Neural progenitor cell (in vitro differentiated cells): ENCODE measurements at regions not wholly inside any gene's neighbourhood (a gene's known extent, or its start where the extent isn't known, plus 50 kb on each side); places are given as distances from the start of the nearest gene placed in this dataset.

ENCODE experiments used
- DNase-seq: peaks from one replicate; pipeline ENCODE4 v3.0.0-alpha.2; 2016; ENCODE audit warnings: low spot score
- H2AFZ ChIP-seq: fragments of 200-600 bp; sonication (generic); replicated peaks from 2 replicates; pipeline ENCODE4 v1.6.1; 2016; ENCODE audit warnings: antibody characterized with exemption
- H3F3A ChIP-seq: fragments of 200-600 bp; sonication (generic); 2 replicates; pipeline ENCODE4 v1.6.1; 2016; ENCODE audit warnings: antibody characterized with exemption, low read depth
- H3K27ac ChIP-seq: fragments of 200-600 bp; sonication (generic); 2 replicates; pipeline ENCODE4 v1.5.1; 2016; ENCODE audit warnings: mild to moderate bottlenecking
- H3K27me3 ChIP-seq: fragments of 200-600 bp; sonication (generic); 2 replicates; pipeline ENCODE4 v1.6.1; 2016; ENCODE audit warnings: mild to moderate bottlenecking, moderate library complexity
- H3K36me3 ChIP-seq: fragments of 200-600 bp; sonication (generic); 2 replicates; pipeline ENCODE4 v1.5.1; 2016
- H3K4me1 ChIP-seq: fragments of 200-600 bp; sonication (generic); 2 replicates; pipeline ENCODE4 v1.6.1; 2016; ENCODE audit warnings: mixed run types
- H3K4me2 ChIP-seq: fragments of 200-600 bp; sonication (generic); 2 replicates; pipeline ENCODE4 v1.6.1; 2016
- H3K4me3 ChIP-seq: fragments of 200-600 bp; sonication (generic); 2 replicates; pipeline ENCODE4 v1.5.1; 2016
- H3K79me2 ChIP-seq: fragments of 200-600 bp; sonication (generic); 2 replicates; pipeline ENCODE4 v1.6.1; 2016; ENCODE audit warnings: low read depth
- H3K9ac ChIP-seq: fragments of 200-600 bp; sonication (generic); 2 replicates; pipeline ENCODE4 v1.6.1; 2016
- H3K9me3 ChIP-seq: fragments of 200-600 bp; sonication (generic); 2 replicates; pipeline ENCODE4 v1.5.1; 2016; ENCODE audit warnings: low read depth
- H4K20me1 ChIP-seq: fragments of 200-600 bp; sonication (generic); 2 replicates; pipeline ENCODE4 v1.6.1; 2016; ENCODE audit warnings: low read depth
- H3K27ac Mint-ChIP-seq: 3 replicates; pipeline ENCODE4 v1.8.0; 2021; ENCODE audit warnings: mixed read lengths
- H3K27me3 Mint-ChIP-seq: 2 replicates; pipeline ENCODE4 v1.8.0; 2022; ENCODE audit warnings: low read depth, mild to moderate bottlenecking, inconsistent platforms, moderate library complexity, mixed read lengths; ENCODE audit not compliant: insufficient read depth
- H3K36me3 Mint-ChIP-seq: 3 replicates; pipeline ENCODE4 v1.8.0; 2021; ENCODE audit warnings: mixed read lengths
- H3K4me1 Mint-ChIP-seq: 3 replicates; pipeline ENCODE4 v1.8.0; 2021; ENCODE audit warnings: mixed read lengths
- H3K4me3 Mint-ChIP-seq: 3 replicates; pipeline ENCODE4 v1.8.0; 2021; ENCODE audit warnings: mild to moderate bottlenecking, moderate library complexity, mixed read lengths
- H3K9me3 Mint-ChIP-seq: 3 replicates; pipeline ENCODE4 v1.8.0; 2020; ENCODE audit warnings: mixed read lengths
- EZH2 ChIP-seq: fragments of 200-600 bp; sonication (generic); IDR thresholded peaks from 2 replicates; pipeline ENCODE4 v1.6.1; 2017; ENCODE audit warnings: antibody characterized with exemption, mild to moderate bottlenecking, moderate library complexity
- EZH2phosphoT487 ChIP-seq: fragments of 200-600 bp; sonication (generic); IDR thresholded peaks from 2 replicates; pipeline ENCODE4 v1.6.1; 2017; ENCODE audit warnings: antibody characterized with exemption
- TF ChIP-seq, protein P1 (sequence below): fragments of 200-600 bp; sonication (generic); IDR thresholded peaks from 2 replicates; pipeline ENCODE4 v1.5.1; 2017; ENCODE audit warnings: antibody characterized with exemption, mild to moderate bottlenecking

DNA sequence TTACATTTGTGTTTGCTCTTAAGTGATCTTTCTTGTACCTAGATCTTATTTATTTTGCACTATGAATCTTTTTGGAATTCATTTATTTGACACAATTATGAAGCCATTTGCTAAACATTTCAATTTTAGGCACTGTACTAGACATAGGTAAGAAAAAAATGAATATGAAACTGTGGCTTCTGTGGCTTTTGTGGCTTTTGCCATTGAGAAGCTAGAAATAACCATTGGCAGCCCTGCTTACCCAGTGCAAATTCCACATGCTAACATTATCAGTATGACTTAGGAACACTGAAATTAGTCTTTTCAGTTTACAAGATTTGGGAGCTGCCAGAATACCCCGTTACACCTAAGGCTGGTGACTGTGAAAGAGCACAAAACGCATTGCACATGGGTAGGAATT lies 60.1 kb downstream of the FSCB start:
- H3K36me3 ChIP-seq = no peaks in the 10 kb centered on the region
- no peak overlapping the region for H3K4me3 ChIP-seq
- H2AFZ ChIP-seq = no peak overlapping the region
- H4K20me1 ChIP-seq = no peaks in the 10 kb centered on the region
- H3K27ac Mint-ChIP-seq = no peak overlapping the region
- no peak for DNase-seq
- H3K9ac ChIP-seq = no peak overlapping the region
- no peaks in the 10 kb centered on the region for H3K36me3 Mint-ChIP-seq
- no peak overlapping the region for H3K4me3 Mint-ChIP-seq
- H3K4me2 ChIP-seq = no peak overlapping the region
- H3K9me3 ChIP-seq = no peaks in the 10 kb centered on the region
- H3K27me3 Mint-ChIP-seq = no peaks in the 10 kb centered on the region
- no peak for TF ChIP-seq EZH2
- TF ChIP-seq, protein P1, sequence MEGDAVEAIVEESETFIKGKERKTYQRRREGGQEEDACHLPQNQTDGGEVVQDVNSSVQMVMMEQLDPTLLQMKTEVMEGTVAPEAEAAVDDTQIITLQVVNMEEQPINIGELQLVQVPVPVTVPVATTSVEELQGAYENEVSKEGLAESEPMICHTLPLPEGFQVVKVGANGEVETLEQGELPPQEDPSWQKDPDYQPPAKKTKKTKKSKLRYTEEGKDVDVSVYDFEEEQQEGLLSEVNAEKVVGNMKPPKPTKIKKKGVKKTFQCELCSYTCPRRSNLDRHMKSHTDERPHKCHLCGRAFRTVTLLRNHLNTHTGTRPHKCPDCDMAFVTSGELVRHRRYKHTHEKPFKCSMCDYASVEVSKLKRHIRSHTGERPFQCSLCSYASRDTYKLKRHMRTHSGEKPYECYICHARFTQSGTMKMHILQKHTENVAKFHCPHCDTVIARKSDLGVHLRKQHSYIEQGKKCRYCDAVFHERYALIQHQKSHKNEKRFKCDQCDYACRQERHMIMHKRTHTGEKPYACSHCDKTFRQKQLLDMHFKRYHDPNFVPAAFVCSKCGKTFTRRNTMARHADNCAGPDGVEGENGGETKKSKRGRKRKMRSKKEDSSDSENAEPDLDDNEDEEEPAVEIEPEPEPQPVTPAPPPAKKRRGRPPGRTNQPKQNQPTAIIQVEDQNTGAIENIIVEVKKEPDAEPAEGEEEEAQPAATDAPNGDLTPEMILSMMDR = no peak
- TF ChIP-seq EZH2phosphoT487 = no peak
- no peaks in the 10 kb centered on the region for H3K79me2 ChIP-seq
- H3K27me3 ChIP-seq = no peaks in the 10 kb centered on the region
- H3F3A ChIP-seq = no peaks in the 10 kb centered on the region
- H3K27ac ChIP-seq = no peak overlapping the region
- H3K9me3 Mint-ChIP-seq = no peaks in the 10 kb centered on the region
- no peaks in the 10 kb centered on the region for H3K4me1 Mint-ChIP-seq
- no peaks in the 10 kb centered on the region for H3K4me1 ChIP-seq

DNA sequence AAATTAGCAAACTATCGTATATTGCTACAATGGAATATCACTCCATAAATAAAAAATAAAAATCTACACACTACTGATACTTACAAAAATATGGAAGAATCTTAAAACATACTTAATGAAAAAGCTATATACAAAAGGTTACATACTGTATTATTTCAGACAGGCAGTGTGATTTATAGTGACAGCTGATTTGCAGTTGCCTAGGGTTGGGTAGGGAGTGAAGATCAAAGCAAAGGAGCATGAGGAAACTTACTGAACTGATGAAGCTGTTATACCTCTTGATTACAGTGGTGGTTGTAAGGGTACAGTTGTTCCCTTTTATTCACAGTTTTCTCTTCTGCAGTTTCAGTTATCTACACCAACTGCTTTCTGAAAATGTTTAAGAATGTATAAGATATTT lies 62.6 kb downstream of the FSCB start:
- no peak overlapping the region for H3K4me3 ChIP-seq
- H3K4me3 Mint-ChIP-seq = no peak overlapping the region
- no peaks in the 10 kb centered on the region for H3K4me1 Mint-ChIP-seq
- H3K9me3 Mint-ChIP-seq = no peaks in the 10 kb centered on the region
- H3K4me1 ChIP-seq = no peaks in the 10 kb centered on the region
- no peak for DNase-seq
- H3K9ac ChIP-seq = no peak overlapping the region
- no peaks in the 10 kb centered on the region for H3K79me2 ChIP-seq
- TF ChIP-seq, protein P1 = no peak
- TF ChIP-seq EZH2 (no peak), EZH2phosphoT487 (no peak)
- H3K27me3 Mint-ChIP-seq = no peaks in the 10 kb centered on the region
- no peak overlapping the region for H2AFZ ChIP-seq
- no peaks in the 10 kb centered on the region for H3K36me3 Mint-ChIP-seq
- no peaks in the 10 kb centered on the region for H3K9me3 ChIP-seq
- no peak overlapping the region for H3K27ac ChIP-seq
- H3K27ac Mint-ChIP-seq = no peak overlapping the region
- H4K20me1 ChIP-seq = no peaks in the 10 kb centered on the region
- no peaks in the 10 kb centered on the region for H3F3A ChIP-seq
- no peaks in the 10 kb centered on the region for H3K36me3 ChIP-seq
- no peak overlapping the region for H3K4me2 ChIP-seq
- no peaks in the 10 kb centered on the region for H3K27me3 ChIP-seq

DNA sequence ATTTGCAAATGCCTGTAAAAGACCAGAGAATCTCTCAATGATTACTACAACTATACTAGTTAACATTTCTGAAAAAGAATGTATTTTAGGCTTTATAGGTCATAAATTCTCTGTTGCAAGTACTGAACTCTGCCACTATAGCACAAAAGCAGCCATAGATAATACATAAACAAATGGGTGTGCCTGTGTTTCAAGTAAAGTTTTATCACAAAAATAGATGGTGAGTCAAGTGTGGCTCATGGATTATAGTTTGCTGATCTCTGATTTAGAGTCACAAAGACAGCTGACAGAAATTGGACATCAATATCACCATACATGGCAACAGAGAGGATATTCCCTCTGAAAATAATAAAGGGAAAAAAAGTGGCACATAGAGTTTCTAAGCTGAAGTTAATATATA lies 68.1 kb downstream of the FSCB start:
- no peaks in the 10 kb centered on the region for H3K79me2 ChIP-seq
- TF ChIP-seq, protein P1 = no peak
- no peak for TF ChIP-seq EZH2phosphoT487
- TF ChIP-seq EZH2 = no peak
- H2AFZ ChIP-seq = no peak overlapping the region
- no peaks in the 10 kb centered on the region for H3K36me3 ChIP-seq
- H3K36me3 Mint-ChIP-seq = no peaks in the 10 kb centered on the region
- H3K27ac Mint-ChIP-seq = no peak overlapping the region
- no peaks in the 10 kb centered on the region for H3K9me3 Mint-ChIP-seq
- no peaks in the 10 kb centered on the region for H3F3A ChIP-seq
- no peak overlapping the region for H3K4me3 Mint-ChIP-seq
- H3K27me3 ChIP-seq = no peaks in the 10 kb centered on the region
- H3K4me3 ChIP-seq = no peak overlapping the region
- H3K9me3 ChIP-seq = no peaks in the 10 kb centered on the region
- H3K4me2 ChIP-seq = no peak overlapping the region
- no peaks in the 10 kb centered on the region for H3K4me1 ChIP-seq
- no peaks in the 10 kb centered on the region for H3K27me3 Mint-ChIP-seq
- no peak overlapping the region for H3K9ac ChIP-seq
- H3K4me1 Mint-ChIP-seq = no peaks in the 10 kb centered on the region
- H3K27ac ChIP-seq = no peak overlapping the region
- no peaks in the 10 kb centered on the region for H4K20me1 ChIP-seq
- DNase-seq = no peak

DNA sequence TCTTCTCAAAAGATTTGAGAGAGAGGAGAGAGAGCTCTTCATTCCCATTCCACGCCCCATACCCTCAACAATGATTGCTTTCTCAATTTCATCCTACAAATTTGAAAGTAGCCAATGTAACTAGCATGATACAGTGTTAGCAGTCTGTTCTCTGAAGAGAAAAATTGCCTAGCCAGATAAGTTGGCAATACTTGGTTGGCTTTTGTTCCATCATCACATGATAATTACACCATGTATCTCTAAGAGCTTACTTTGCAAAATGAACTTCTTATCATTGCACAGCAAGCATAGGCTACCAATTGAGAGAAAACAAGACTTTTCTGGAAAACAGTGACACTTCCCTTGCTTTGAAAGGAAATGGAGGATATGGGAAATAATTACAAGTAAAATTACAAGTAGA lies 68.9 kb downstream of the FSCB start:
- H3K4me1 Mint-ChIP-seq = no peaks in the 10 kb centered on the region
- H3K36me3 Mint-ChIP-seq = no peaks in the 10 kb centered on the region
- Histone ChIP-seq H4K20me1 (no peaks in the 10 kb centered on the region), H3K36me3 (no peaks in the 10 kb centered on the region), H3K4me1 (no peaks in the 10 kb centered on the region), H3K4me3 (no peak overlapping the region), H3K4me2 (no peak overlapping the region), H3F3A (no peaks in the 10 kb centered on the region), H3K27ac (no peak overlapping the region), H3K9ac (no peak overlapping the region), H3K79me2 (no peaks in the 10 kb centered on the region), H3K9me3 (no peaks in the 10 kb centered on the region), H3K27me3 (no peaks in the 10 kb centered on the region), H2AFZ (no peak overlapping the region)
- no peaks in the 10 kb centered on the region for H3K9me3 Mint-ChIP-seq
- no peak for DNase-seq
- no peak overlapping the region for H3K4me3 Mint-ChIP-seq
- H3K27ac Mint-ChIP-seq = no peak overlapping the region
- TF ChIP-seq, protein P1 = no peak
- no peak for TF ChIP-seq EZH2
- no peak for TF ChIP-seq EZH2phosphoT487
- H3K27me3 Mint-ChIP-seq = no peaks in the 10 kb centered on the region
